GM12891 (cell line): ENCODE measurements at regions not wholly inside any gene's neighbourhood (a gene's known extent, or its start where the extent isn't known, plus 50 kb on each side); places are given as distances from the start of the nearest gene placed in this dataset.

ENCODE experiments used
- POLR2AphosphoS5 ChIP-seq: IDR thresholded peaks from 2 replicates; pipeline ENCODE4 v1.6.1; 2011; ENCODE audit warnings: low read depth, low read length, control low read depth
- TAF1 ChIP-seq: IDR thresholded peaks from 2 replicates; pipeline ENCODE4 v1.6.1; 2011; ENCODE audit warnings: low read depth, low read length, control low read depth

DNA sequence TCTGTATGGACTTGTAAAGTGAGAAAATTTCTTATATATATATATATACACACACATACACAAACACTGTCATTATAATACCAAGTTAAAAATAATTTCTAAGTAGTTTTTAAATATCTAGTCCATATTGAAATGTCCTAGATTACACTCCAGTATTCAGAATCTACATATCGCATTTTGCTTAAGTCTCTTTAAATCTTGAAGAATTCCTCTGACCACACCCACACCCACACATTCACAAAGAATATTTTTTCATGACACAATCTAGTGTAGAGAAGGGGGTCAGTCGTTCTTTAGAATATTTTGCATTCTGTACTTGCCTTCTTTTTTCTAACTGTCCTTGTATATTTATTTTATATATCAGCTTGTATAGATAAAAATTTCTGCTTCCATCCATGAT is 509.7 kb downstream of the CCDC85A start:
- TF ChIP-seq POLR2AphosphoS5, result no peak
- no peak for TF ChIP-seq TAF1
